ENCODE measurements at regions not wholly inside any gene's neighbourhood (a gene's known extent, or its start where the extent isn't known, plus 50 kb on each side); places are given as distances from the start of the nearest gene placed in this dataset.

DNA sequence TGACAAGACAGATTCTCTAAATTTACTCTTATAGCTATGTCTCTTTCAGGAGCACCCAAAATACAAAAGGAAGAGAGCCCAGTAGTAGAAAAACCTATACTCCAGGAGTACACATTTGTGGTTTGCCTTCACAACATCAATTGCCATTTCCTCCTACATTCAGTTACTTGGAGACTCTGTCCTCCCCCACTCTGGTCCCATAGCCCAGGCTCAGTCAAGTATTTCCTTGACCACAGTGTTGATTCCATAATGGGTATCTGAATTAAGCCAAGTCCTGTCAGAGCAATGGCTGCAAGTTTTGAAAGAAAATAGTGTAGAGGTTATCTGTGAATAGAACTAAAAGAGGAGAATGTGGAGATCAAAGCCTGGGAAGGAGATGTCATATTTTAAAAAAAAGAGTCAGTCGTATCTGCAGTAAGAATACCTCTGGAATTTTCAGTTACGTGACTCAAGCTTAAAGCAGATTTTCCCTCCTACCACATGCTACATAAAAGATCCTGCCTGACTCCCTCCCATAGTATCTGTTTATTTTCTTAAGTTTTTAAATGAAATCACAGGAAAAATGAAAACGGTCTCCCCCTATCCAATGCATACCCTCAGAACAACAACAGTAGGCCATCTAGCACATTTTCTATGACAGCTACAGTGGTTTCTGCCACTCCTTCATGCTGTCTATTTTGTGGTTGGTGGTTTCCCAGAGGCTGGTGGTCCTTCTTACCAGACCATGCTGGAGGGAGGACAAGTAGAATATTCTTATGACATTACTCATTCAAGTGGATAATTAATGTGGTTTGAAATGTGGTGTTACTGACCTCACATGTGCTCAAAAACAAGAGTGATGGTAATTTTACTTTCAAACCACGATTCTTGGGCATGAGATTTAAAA is 249.7 kb upstream of the TMEM161B start:
- TF ChIP-seq, protein P1, sequence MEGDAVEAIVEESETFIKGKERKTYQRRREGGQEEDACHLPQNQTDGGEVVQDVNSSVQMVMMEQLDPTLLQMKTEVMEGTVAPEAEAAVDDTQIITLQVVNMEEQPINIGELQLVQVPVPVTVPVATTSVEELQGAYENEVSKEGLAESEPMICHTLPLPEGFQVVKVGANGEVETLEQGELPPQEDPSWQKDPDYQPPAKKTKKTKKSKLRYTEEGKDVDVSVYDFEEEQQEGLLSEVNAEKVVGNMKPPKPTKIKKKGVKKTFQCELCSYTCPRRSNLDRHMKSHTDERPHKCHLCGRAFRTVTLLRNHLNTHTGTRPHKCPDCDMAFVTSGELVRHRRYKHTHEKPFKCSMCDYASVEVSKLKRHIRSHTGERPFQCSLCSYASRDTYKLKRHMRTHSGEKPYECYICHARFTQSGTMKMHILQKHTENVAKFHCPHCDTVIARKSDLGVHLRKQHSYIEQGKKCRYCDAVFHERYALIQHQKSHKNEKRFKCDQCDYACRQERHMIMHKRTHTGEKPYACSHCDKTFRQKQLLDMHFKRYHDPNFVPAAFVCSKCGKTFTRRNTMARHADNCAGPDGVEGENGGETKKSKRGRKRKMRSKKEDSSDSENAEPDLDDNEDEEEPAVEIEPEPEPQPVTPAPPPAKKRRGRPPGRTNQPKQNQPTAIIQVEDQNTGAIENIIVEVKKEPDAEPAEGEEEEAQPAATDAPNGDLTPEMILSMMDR (conservative IDR thresholded peaks at IDR 0.05), result no peak
- no peak for TF ChIP-seq ZFX (IDR thresholded peaks at IDR 0.05)

GRCh38 chr5:88515881-88516819 is 247.5 kb upstream of the TMEM161B start:
- TF ChIP-seq ZFX (IDR thresholded peaks at IDR 0.05), result no peak
- TF ChIP-seq, protein P1 (conservative IDR thresholded peaks at IDR 0.05), result no peak
- no peak overlapping the region for H3K27ac ChIP-seq

More for the DNA sequence above, 249.7 kb upstream of the TMEM161B start:
- no peak overlapping the region for H3K27ac ChIP-seq

DNA sequence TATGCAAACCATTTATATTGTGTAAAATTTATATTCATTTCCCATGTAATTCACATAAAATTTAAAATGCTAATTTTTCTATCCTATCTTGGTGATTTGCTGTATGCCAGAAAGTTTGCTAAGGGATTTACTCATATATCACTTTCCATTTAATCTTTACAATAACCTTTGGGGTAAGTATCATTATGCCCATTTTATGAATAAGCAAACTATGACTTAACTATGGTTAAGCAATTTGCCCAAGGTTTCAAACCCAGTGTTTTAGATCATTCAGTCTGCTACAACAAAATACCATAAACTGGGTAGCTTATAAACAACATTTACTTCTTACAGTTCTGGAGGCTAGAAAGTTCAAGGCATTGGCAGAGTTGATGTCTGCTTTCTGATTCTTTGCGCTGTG is 246.4 kb upstream of the TMEM161B start:
- H3K27ac ChIP-seq, result no peak overlapping the region
- TF ChIP-seq ZFX (IDR thresholded peaks at IDR 0.05), result no peak
- TF ChIP-seq, protein P1 (conservative IDR thresholded peaks at IDR 0.05), result no peak

DNA sequence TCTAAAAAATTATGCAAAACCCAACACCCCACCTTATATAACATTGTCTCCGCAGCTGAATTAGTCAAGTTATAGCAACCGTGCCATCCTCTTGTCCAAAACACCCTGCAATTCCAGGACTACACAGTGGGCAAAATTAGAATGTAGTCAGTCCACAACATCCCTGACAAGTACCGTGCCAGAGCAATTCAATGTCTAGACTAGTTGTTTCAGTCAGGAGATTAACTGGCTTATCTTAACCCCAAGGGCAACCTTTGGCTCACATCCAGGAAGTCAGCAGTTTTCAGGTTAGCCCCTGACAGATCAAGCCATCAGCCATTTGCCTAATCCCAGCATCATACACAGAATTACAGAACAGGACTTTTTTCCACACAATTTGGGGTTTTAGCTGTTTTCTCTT is 240.8 kb upstream of the TMEM161B start:
- H3K27ac ChIP-seq, result no peak overlapping the region
- TF ChIP-seq, protein P1 (conservative IDR thresholded peaks at IDR 0.05), result no peak
- no peak for TF ChIP-seq ZFX (IDR thresholded peaks at IDR 0.05)

GRCh38 chr5:88507261-88507660 is 238.6 kb upstream of the TMEM161B start:
- no peak for TF ChIP-seq ZFX (IDR thresholded peaks at IDR 0.05)
- H3K27ac ChIP-seq, result no peak overlapping the region

DNA sequence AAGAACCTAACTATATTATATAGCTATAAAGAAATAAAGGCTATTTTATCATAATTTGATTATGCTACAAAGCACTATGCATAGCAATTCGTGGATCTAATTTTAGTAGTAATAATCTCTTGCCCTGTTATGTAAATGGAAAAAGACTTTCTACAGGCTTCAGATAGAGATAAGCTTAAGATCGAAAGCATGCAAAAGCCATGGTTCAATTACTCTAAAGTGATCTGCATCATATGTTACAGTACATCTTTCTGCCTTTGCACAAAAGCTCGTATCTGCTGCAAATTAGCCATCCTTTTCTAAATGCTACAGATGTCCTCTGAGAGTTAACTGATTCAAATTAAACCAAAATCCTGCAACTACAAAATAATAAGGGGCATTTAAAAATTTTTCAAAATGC is 234.8 kb upstream of the TMEM161B start:
- TF ChIP-seq ZFX (IDR thresholded peaks at IDR 0.05), result no peak
- TF ChIP-seq, protein P1 (conservative IDR thresholded peaks at IDR 0.05), result no peak
- no peak overlapping the region for H3K27ac ChIP-seq

DNA sequence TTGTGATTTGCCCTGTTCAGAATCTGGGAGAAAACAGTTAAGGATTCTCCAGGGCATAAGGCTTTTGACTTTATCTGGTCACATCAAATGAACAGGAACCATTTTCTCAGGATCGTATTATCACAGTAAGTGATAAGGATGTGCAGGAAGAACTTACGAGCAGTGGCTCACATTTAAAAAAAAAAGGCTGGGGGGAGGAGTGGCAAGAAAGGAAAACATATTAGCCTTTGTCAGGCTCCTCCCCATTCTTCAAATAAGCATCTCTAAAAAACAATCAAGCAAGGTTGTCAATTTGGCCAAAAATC is 234.3 kb upstream of the TMEM161B start:
- no peak overlapping the region for H3K27ac ChIP-seq

More for the DNA sequence above, 234.3 kb upstream of the TMEM161B start:
- TF ChIP-seq, protein P1 (conservative IDR thresholded peaks at IDR 0.05), result no peak
- TF ChIP-seq ZFX (IDR thresholded peaks at IDR 0.05), result no peak
